H1 (cell line): ENCODE measurements at regions not wholly inside any gene's neighbourhood (a gene's known extent, or its start where the extent isn't known, plus 50 kb on each side); places are given as distances from the start of the nearest gene placed in this dataset.
A peak's percentile ranks its signal among the peaks of the same experiment; 100 is the strongest.

Experiments used
- CTCF ChIA-PET: fragments of 300-600 bp; sonication (Branson Sonifier 250); formaldehyde crosslinking; loops from one replicate; lab custom pipeline; 2021; ENCODE audit not compliant: partially characterized antibody; lab: Charles Lee
- POLR2A ChIA-PET: fragments of 300-600 bp; sonication (Branson Sonifier 250); formaldehyde crosslinking; loops from one replicate; lab custom pipeline; 2021; ENCODE audit warnings: inconsistent platforms; ENCODE audit not compliant: partially characterized antibody; lab: Charles Lee
- DNase-seq, 2 experiments: peaks; one replicate each; pipeline versions ENCODE4 v3.0.0 to v3.0.0-alpha.2; 2010 to 2022; ENCODE audit warnings: low spot score in 2 of 2, low read depth in 1 of 2, mixed read lengths in 1 of 2
- FAIRE-seq: peaks from 2 replicates; lab custom pipeline; 2011; peaks lifted over from hg19 to GRCh38; lab: Jason Lieb, UNC
- H2AFZ ChIP-seq: 2 replicates; pipeline ENCODE4 v1.8.1; 2012; ENCODE audit warnings: low read length, inconsistent platforms
- H2AK5ac ChIP-seq: 2 replicates; pipeline ENCODE4 v1.6.1; 2013; ENCODE audit warnings: low read depth, low read length
- H2BK120ac ChIP-seq: replicated peaks from 2 replicates; pipeline ENCODE3; 2013; ENCODE audit warnings: low read depth, low read length, inconsistent platforms
- H2BK12ac ChIP-seq: 2 replicates; pipeline ENCODE4 v1.6.1; 2013; ENCODE audit warnings: low read depth, low read length
- H2BK15ac ChIP-seq: 2 replicates; pipeline ENCODE4 v1.6.1; 2013; ENCODE audit warnings: low read length
- H2BK20ac ChIP-seq: 2 replicates; pipeline ENCODE4 v1.6.1; 2013; ENCODE audit warnings: low read length
- H2BK5ac ChIP-seq: 2 replicates; pipeline ENCODE4 v1.6.1; 2013; ENCODE audit warnings: low read depth, low read length
- H3K14ac ChIP-seq: 2 replicates; pipeline ENCODE4 v1.6.1; 2013; ENCODE audit warnings: inconsistent platforms; ENCODE audit not compliant: insufficient read length
- H3K18ac ChIP-seq: 2 replicates; pipeline ENCODE4 v1.6.1; 2013; ENCODE audit warnings: low read length; ENCODE audit errors: extremely low read depth
- H3K23ac ChIP-seq: 2 replicates; pipeline ENCODE4 v1.6.1; 2013; ENCODE audit warnings: inconsistent platforms; ENCODE audit not compliant: insufficient read length
- H3K23me2 ChIP-seq: 2 replicates; pipeline ENCODE4 v1.6.1; 2013; ENCODE audit warnings: low read depth, low read length
- H3K27ac ChIP-seq: 2 replicates; pipeline ENCODE4 v1.6.1; 2011; ENCODE audit warnings: low read depth, low read length, inconsistent platforms
- H3K27me3 ChIP-seq, 4 experiments: replicated peaks in 1 of 4; 1 replicate in 1 of 4; 2 replicates in 3 of 4; pipeline versions ENCODE4 v1.6.1 to v1.8.1; 2011 to 2013; ENCODE audit warnings: low read length in 3 of 4, mild to moderate bottlenecking in 3 of 4, inconsistent platforms in 2 of 4, mixed read lengths in 2 of 4, moderate library complexity in 1 of 4; ENCODE audit not compliant: control insufficient read depth in 3 of 4, insufficient read depth in 3 of 4; ENCODE audit errors: extremely low read depth in 1 of 4
- H3K36me3 ChIP-seq, 4 experiments: 2 replicates each; pipeline versions ENCODE4 v1.6.1 to v1.8.1; 2011 to 2013; ENCODE audit warnings: mild to moderate bottlenecking in 4 of 4, low read length in 3 of 4, moderate library complexity in 2 of 4, control low read depth in 1 of 4, inconsistent platforms in 1 of 4; ENCODE audit not compliant: insufficient read depth in 4 of 4, control insufficient read depth in 2 of 4
- H3K4ac ChIP-seq: replicated peaks from 2 replicates; pipeline ENCODE3; 2013; ENCODE audit warnings: low read length, low read depth, mixed read lengths, inconsistent platforms; ENCODE audit not compliant: insufficient read length
- H3K4me1 ChIP-seq, 4 experiments: replicated peaks in 1 of 4; 1 replicate in 1 of 4; 2 replicates in 3 of 4; pipeline versions ENCODE4 v1.6.1 to v1.8.1; 2011 to 2013; ENCODE audit warnings: low read length in 3 of 4, inconsistent platforms in 2 of 4, mixed read lengths in 1 of 4; ENCODE audit not compliant: insufficient read depth in 4 of 4, control insufficient read depth in 3 of 4
- H3K4me2 ChIP-seq, 2 experiments: 2 replicates each; pipeline versions ENCODE4 v1.6.1 to v1.8.1; 2011 to 2013; ENCODE audit warnings: low read depth in 2 of 2, low read length in 2 of 2, control low read depth in 1 of 2, inconsistent platforms in 1 of 2, mild to moderate bottlenecking in 1 of 2; ENCODE audit not compliant: insufficient read depth in 1 of 2
- H3K4me3 ChIP-seq, 4 experiments: fragments of 200-600, 300-600 bp in 1 of 4; sonication (generic), shearing (Covaris generic), sonication (Bioruptor Twin) in 1 of 4; 2 replicates each; pipeline versions ENCODE4 v1.5.1 to v1.8.1; 2011 to 2016; ENCODE audit warnings: low read length in 4 of 4, low read depth in 3 of 4, control low read depth in 2 of 4, inconsistent platforms in 2 of 4, mild to moderate bottlenecking in 2 of 4, mixed read lengths in 1 of 4, moderate library complexity in 1 of 4; ENCODE audit not compliant: insufficient read depth in 2 of 4; ENCODE audit errors: extremely low read depth in 1 of 4
- H3K56ac ChIP-seq: replicated peaks from 2 replicates; pipeline ENCODE3; 2013; ENCODE audit warnings: low read depth, mild to moderate bottlenecking, mixed read lengths, low read length, inconsistent platforms; ENCODE audit not compliant: insufficient read length
- H3K79me1 ChIP-seq: 2 replicates; pipeline ENCODE4 v1.6.1; 2013; ENCODE audit warnings: low read depth, low read length, control low read depth
- H3K79me2 ChIP-seq, 2 experiments: 2 replicates each; pipeline versions ENCODE4 v1.6.1 to v1.8.1; 2012 to 2013; ENCODE audit warnings: low read length in 2 of 2, mild to moderate bottlenecking in 2 of 2, inconsistent platforms in 1 of 2; ENCODE audit not compliant: insufficient read depth in 2 of 2, control insufficient read depth in 1 of 2
- H3K9ac ChIP-seq, 4 experiments: replicated peaks in 1 of 4; 1 replicate in 1 of 4; 2 replicates in 3 of 4; pipeline versions ENCODE4 v1.6.1 to v1.8.1; 2011 to 2013; ENCODE audit warnings: low read depth in 3 of 4, low read length in 3 of 4, control low read depth in 2 of 4, mild to moderate bottlenecking in 2 of 4, moderate library complexity in 2 of 4, inconsistent platforms in 1 of 4; ENCODE audit errors: extremely low read depth in 1 of 4
- H3K9me3 ChIP-seq, 2 experiments: 2 replicates each; pipeline versions ENCODE4 v1.6.1 to v1.8.1; 2012 to 2013; ENCODE audit warnings: mild to moderate bottlenecking in 2 of 2, moderate library complexity in 2 of 2, control low read depth in 1 of 2, inconsistent platforms in 1 of 2, low read depth in 1 of 2, low read length in 1 of 2, mixed read lengths in 1 of 2; ENCODE audit not compliant: insufficient read depth in 2 of 2
- H4K20me1 ChIP-seq, 2 experiments: replicated peaks in 1 of 2; 2 replicates each; pipeline versions ENCODE3 to v1.8.1; 2011 to 2013; ENCODE audit warnings: inconsistent platforms in 2 of 2, low read length in 2 of 2, mild to moderate bottlenecking in 1 of 2; ENCODE audit not compliant: insufficient read depth in 2 of 2, control insufficient read depth in 1 of 2
- H4K5ac ChIP-seq: 2 replicates; pipeline ENCODE4 v1.6.1; 2013; ENCODE audit warnings: low read length, low read depth, mixed read lengths, inconsistent platforms; ENCODE audit not compliant: insufficient read length
- H4K8ac ChIP-seq: 2 replicates; pipeline ENCODE4 v1.8.0; 2013; ENCODE audit warnings: mild to moderate bottlenecking, moderate library complexity, low read length, inconsistent platforms; ENCODE audit not compliant: insufficient read depth; ENCODE audit errors: extremely low read depth
- H4K91ac ChIP-seq: replicated peaks from 2 replicates; pipeline ENCODE3; 2013; ENCODE audit warnings: low read length, mixed read lengths, inconsistent platforms; ENCODE audit not compliant: insufficient read length
- CTBP2 ChIP-seq: IDR thresholded peaks from 2 replicates; pipeline ENCODE4 v1.7.0; 2011; ENCODE audit warnings: borderline replicate concordance, mild to moderate bottlenecking, moderate library complexity, mixed read lengths, low read length; ENCODE audit not compliant: insufficient read depth, insufficient read length
- EZH2 ChIP-seq: fragments of 200-600 bp; sonication (generic); IDR thresholded peaks from 2 replicates; pipeline ENCODE4 v1.7.1; 2012; ENCODE audit warnings: low read depth, mild to moderate bottlenecking, moderate library complexity, low read length, inconsistent platforms; ENCODE audit not compliant: severe bottlenecking
- RFX5 ChIP-seq: IDR thresholded peaks from 2 replicates; pipeline ENCODE4 v1.6.1; 2011; ENCODE audit warnings: low read depth, low read length, improper control_type of control experiment, borderline replicate concordance
- TBP ChIP-seq: IDR thresholded peaks from 2 replicates; pipeline ENCODE4 v1.6.1; 2011; ENCODE audit warnings: low read depth, low read length, improper control_type of control experiment
- WGBS, 2 experiments: shearing (Covaris generic) in 1 of 2; methylation state at CpG; one replicate each; pipeline versions ENCODE4 v1.1.6 to v1.1.7; 2013 to 2015; ENCODE audit warnings: low lambda C conversion rate in 2 of 2, mixed read lengths in 2 of 2, inconsistent platforms in 1 of 2, low coverage in 1 of 2, missing lambda C conversion rate in 1 of 2; ENCODE audit not compliant: insufficient replicate concordance in 2 of 2, insufficient coverage in 1 of 2, insufficient read length in 1 of 2; ENCODE audit errors: extremely low coverage in 1 of 2, missing lambda C conversion rate in 1 of 2; 5-methylcytosine and 5-hydroxymethylcytosine counted together
- TF ChIP-seq, protein P1 (sequence below): IDR thresholded peaks from 2 replicates; pipeline ENCODE4 v1.6.1; 2012; ENCODE audit warnings: inconsistent platforms

DNA sequence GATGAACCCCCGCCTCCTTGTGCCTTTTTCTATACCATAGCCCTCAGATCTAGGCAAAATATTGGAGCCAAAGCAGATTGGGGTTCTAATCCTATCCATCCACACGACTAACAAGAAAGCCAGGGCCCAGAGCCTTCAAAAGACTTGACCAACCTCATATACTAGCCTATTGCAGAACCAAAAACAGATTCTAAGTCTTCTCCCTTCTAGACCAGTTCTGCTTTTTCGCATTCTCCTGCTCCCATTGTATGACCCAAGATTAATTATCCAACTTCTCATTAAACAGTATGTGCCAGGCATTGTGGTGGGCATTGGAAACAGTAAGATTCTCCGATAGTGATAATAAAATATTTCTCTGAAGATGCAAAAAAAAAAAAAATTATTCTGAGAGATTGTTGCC is 113.7 kb upstream of the JARID2 start:
- H2AK5ac ChIP-seq, result no peak overlapping the region
- no peak overlapping the region for H3K18ac ChIP-seq
- H3K79me2 ChIP-seq, result no peaks in the 10 kb centered on the region
- H2BK5ac ChIP-seq, result no peak overlapping the region; the same call in 1 of the 2 replicates
- H3K4me2 ChIP-seq, result no peak overlapping the region
- H2BK12ac ChIP-seq, result no peak overlapping the region
- H2BK120ac ChIP-seq, result no peak overlapping the region
- no peaks in the 10 kb centered on the region; a peak in 2 of 7 replicates for H3K27me3 ChIP-seq
- H4K20me1 ChIP-seq, result no peaks in the 10 kb centered on the region
- H3K79me1 ChIP-seq, result no peaks in the 10 kb centered on the region
- H3K23me2 ChIP-seq, result no peaks in the 10 kb centered on the region; the same call in 1 of the 2 replicates
- no peak overlapping the region; the same call in 1 of the 2 replicates for H4K8ac ChIP-seq
- no peak overlapping the region for H4K91ac ChIP-seq
- H3K9me3 ChIP-seq, result no peaks in the 10 kb centered on the region
- H3K14ac ChIP-seq, result no peak overlapping the region
- POLR2A ChIA-PET, result no interaction called here
- H4K5ac ChIP-seq, result no peak overlapping the region
- H3K4ac ChIP-seq, result no peak overlapping the region
- H2BK15ac ChIP-seq, result 0 out of 2 replicates have a peak overlapping the region, but pooled peaks have one; percentile 53
- H2BK20ac ChIP-seq, result no peak overlapping the region
- H2AFZ ChIP-seq, result no peak overlapping the region
- no peak for FAIRE-seq
- TF ChIP-seq RFX5 (no peak), CTBP2 (no peak), TBP (no peak), EZH2 (no peak)
- TF ChIP-seq, protein P1, sequence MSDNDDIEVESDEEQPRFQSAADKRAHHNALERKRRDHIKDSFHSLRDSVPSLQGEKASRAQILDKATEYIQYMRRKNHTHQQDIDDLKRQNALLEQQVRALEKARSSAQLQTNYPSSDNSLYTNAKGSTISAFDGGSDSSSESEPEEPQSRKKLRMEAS, result no peak
- no peak overlapping the region for H3K4me3 ChIP-seq
- H3K4me1 ChIP-seq, result peaks cover 0 to 4% (median 3%) of the 10 kb centered on the region in 4 experiments; a peak in 3 of 7 replicates
- no peak for DNase-seq
- no peak overlapping the region for H3K56ac ChIP-seq
- CTCF ChIA-PET, result no interaction called here
- H3K27ac ChIP-seq, result no peak overlapping the region
- WGBS, 2 experiments, result 95% methylated on average over 4 of the region's 4 CpGs; no CpG with 5 or more reads in 1 of the 2 experiments
- H3K36me3 ChIP-seq, result no peaks in the 10 kb centered on the region
- no peak overlapping the region for H3K9ac ChIP-seq
- H3K23ac ChIP-seq, result no peak overlapping the region
